ENCODE measurements at regions not wholly inside any gene's neighbourhood (a gene's known extent, or its start where the extent isn't known, plus 50 kb on each side); places are given as distances from the start of the nearest gene placed in this dataset.

- H3F3A ChIP-seq (ENCODE audit: insufficient read depth, low read length): no peaks in the 10 kb centered on the region
- DNase-seq: no peak
- no peak overlapping the region for H3K27ac ChIP-seq (ENCODE audit: low read length)
- H4K20me1 ChIP-seq (ENCODE audit: insufficient read depth, low read length): no peaks in the 10 kb centered on the region
- no peaks in the 10 kb centered on the region for H3K9me3 ChIP-seq (replicated peaks; ENCODE audit: insufficient read depth, low read length)
- H3K4me2 ChIP-seq (ENCODE audit: low read depth, low read length): no peak overlapping the region
- no peaks in the 10 kb centered on the region for H3K4me1 ChIP-seq (ENCODE audit: low read length)
- no peak overlapping the region for H3K9ac ChIP-seq (ENCODE audit: low read length)
- no peaks in the 10 kb centered on the region for H3K79me2 ChIP-seq (ENCODE audit: low read length)
- H3K9me2 ChIP-seq (replicated peaks; ENCODE audit: insufficient read depth, low read length): no peaks in the 10 kb centered on the region
- TF ChIP-seq EZH2phosphoT487 (IDR thresholded peaks at IDR 0.05; ENCODE audit: low read length): no peak
- no peak for TF ChIP-seq EZH2 (optimal IDR thresholded peaks at IDR 0.05; ENCODE audit: low read depth, low read length)
- no peak for TF ChIP-seq CTCF (IDR thresholded peaks at IDR 0.05; ENCODE audit: low read length)
- H2AFZ ChIP-seq (ENCODE audit: low read length): no peak overlapping the region
- no peak overlapping the region for H3K4me3 ChIP-seq (ENCODE audit: low read length)
- no peaks in the 10 kb centered on the region for H3K36me3 ChIP-seq (replicated peaks; ENCODE audit: insufficient read depth, low read length)
- H3K27me3 ChIP-seq (replicated peaks; ENCODE audit: insufficient read depth, low read length): no peaks in the 10 kb centered on the region
These were observed 129.1 kb upstream of the TMCC3 start for GRCh38 chr12:94779485-94779884.

- no peaks in the 10 kb centered on the region for H3K79me2 ChIP-seq (ENCODE audit: low read length)
- no peak overlapping the region for H3K4me2 ChIP-seq (ENCODE audit: low read depth, low read length)
- no peaks in the 10 kb centered on the region for H3K36me3 ChIP-seq (replicated peaks; ENCODE audit: insufficient read depth, low read length)
- no peak for TF ChIP-seq EZH2 (optimal IDR thresholded peaks at IDR 0.05; ENCODE audit: low read depth, low read length)
- TF ChIP-seq CTCF (IDR thresholded peaks at IDR 0.05; ENCODE audit: low read length): no peak
- no peak for TF ChIP-seq EZH2phosphoT487 (IDR thresholded peaks at IDR 0.05; ENCODE audit: low read length)
- no peaks in the 10 kb centered on the region for H3K4me1 ChIP-seq (ENCODE audit: low read length)
- no peak overlapping the region for H3K4me3 ChIP-seq (ENCODE audit: low read length)
- DNase-seq: no peak
- no peak overlapping the region for H3K27ac ChIP-seq (ENCODE audit: low read length)
- H3K9me2 ChIP-seq (replicated peaks; ENCODE audit: insufficient read depth, low read length): no peaks in the 10 kb centered on the region
- no peak overlapping the region for H3K9ac ChIP-seq (ENCODE audit: low read length)
- H2AFZ ChIP-seq (ENCODE audit: low read length): no peak overlapping the region
- no peaks in the 10 kb centered on the region for H3K27me3 ChIP-seq (replicated peaks; ENCODE audit: insufficient read depth, low read length)
- H3F3A ChIP-seq (ENCODE audit: insufficient read depth, low read length): no peaks in the 10 kb centered on the region
- H3K9me3 ChIP-seq (replicated peaks; ENCODE audit: insufficient read depth, low read length): no peaks in the 10 kb centered on the region
- no peaks in the 10 kb centered on the region for H4K20me1 ChIP-seq (ENCODE audit: insufficient read depth, low read length)
These were observed 127.6 kb upstream of the TMCC3 start for GRCh38 chr12:94777936-94778335.

- H3K9ac ChIP-seq (ENCODE audit: low read length): no peak overlapping the region
- no peaks in the 10 kb centered on the region for H3K9me3 ChIP-seq (replicated peaks; ENCODE audit: insufficient read depth, low read length)
- no peak overlapping the region for H3K4me3 ChIP-seq (ENCODE audit: low read length)
- no peaks in the 10 kb centered on the region for H3K4me1 ChIP-seq (ENCODE audit: low read length)
- no peak for TF ChIP-seq EZH2 (optimal IDR thresholded peaks at IDR 0.05; ENCODE audit: low read depth, low read length)
- no peak for TF ChIP-seq EZH2phosphoT487 (IDR thresholded peaks at IDR 0.05; ENCODE audit: low read length)
- TF ChIP-seq CTCF (IDR thresholded peaks at IDR 0.05; ENCODE audit: low read length): no peak
- H3K79me2 ChIP-seq (ENCODE audit: low read length): no peaks in the 10 kb centered on the region
- no peaks in the 10 kb centered on the region for H3F3A ChIP-seq (ENCODE audit: insufficient read depth, low read length)
- no peak overlapping the region for H3K27ac ChIP-seq (ENCODE audit: low read length)
- no peak overlapping the region for H3K4me2 ChIP-seq (ENCODE audit: low read depth, low read length)
- no peaks in the 10 kb centered on the region for H3K9me2 ChIP-seq (replicated peaks; ENCODE audit: insufficient read depth, low read length)
- no peaks in the 10 kb centered on the region for H3K36me3 ChIP-seq (replicated peaks; ENCODE audit: insufficient read depth, low read length)
- DNase-seq: no peak
- no peak overlapping the region for H2AFZ ChIP-seq (ENCODE audit: low read length)
- H3K27me3 ChIP-seq (replicated peaks; ENCODE audit: insufficient read depth, low read length): no peaks in the 10 kb centered on the region
- no peaks in the 10 kb centered on the region for H4K20me1 ChIP-seq (ENCODE audit: insufficient read depth, low read length)
These were observed 125.4 kb upstream of the TMCC3 start for GRCh38 chr12:94775710-94776109.
